ENCODE measurements at regions not wholly inside any gene's neighbourhood (a gene's known extent, or its start where the extent isn't known, plus 50 kb on each side); places are given as distances from the start of the nearest gene placed in this dataset.

GRCh38 chr2:226050822-226051221 lies 651.3 kb downstream of the NYAP2 start:
- TF ChIP-seq SUZ12 (IDR thresholded peaks at IDR 0.05; ENCODE audit: extremely low read depth, insufficient read depth, insufficient read length) (no peak), ZNF274 (IDR thresholded peaks at IDR 0.05; ENCODE audit: low read depth, low read length) (no peak)
